ENCODE measurements at regions not wholly inside any gene's neighbourhood (a gene's known extent, or its start where the extent isn't known, plus 50 kb on each side); places are given as distances from the start of the nearest gene placed in this dataset.
"Not testable (repeated sequence)": the region's sequence is repeated elsewhere in the genome, so short reads cannot be mapped to it uniquely, and the experiment has no call there.

GRCh38 chr5:173682313-173682712, 65.9 kb upstream of the BOD1 start:
- Histone ChIP-seq H3K4me2 (ENCODE audit: low read depth, low read length) (no peak overlapping the region), H3F3A (ENCODE audit: insufficient read depth, low read length) (peaks cover 16% of the 10 kb centered on the region; the same call in 1 of the 2 replicates), H3K36me3 (replicated peaks; ENCODE audit: insufficient read depth, low read length) (no peaks in the 10 kb centered on the region), H3K27ac (ENCODE audit: low read length) (no peak overlapping the region), H3K4me1 (ENCODE audit: low read length) (peaks cover 26% of the 10 kb centered on the region), H2AFZ (ENCODE audit: low read length) (no peak overlapping the region), H3K4me3 (ENCODE audit: low read length) (no peak overlapping the region), H3K9me2 (replicated peaks; ENCODE audit: insufficient read depth, low read length) (no peaks in the 10 kb centered on the region), H3K9me3 (replicated peaks; ENCODE audit: insufficient read depth, low read length) (no peaks in the 10 kb centered on the region), H3K79me2 (ENCODE audit: low read length) (no peaks in the 10 kb centered on the region), H3K27me3 (replicated peaks; ENCODE audit: insufficient read depth, low read length) (no peaks in the 10 kb centered on the region), H4K20me1 (ENCODE audit: insufficient read depth, low read length) (no peaks in the 10 kb centered on the region), H3K9ac (ENCODE audit: low read length) (no peak overlapping the region)
- no peak for TF ChIP-seq CTCF (IDR thresholded peaks at IDR 0.05; ENCODE audit: low read length)
- no peak for TF ChIP-seq EZH2 (optimal IDR thresholded peaks at IDR 0.05; ENCODE audit: low read depth, low read length)
- no peak for TF ChIP-seq EZH2phosphoT487 (IDR thresholded peaks at IDR 0.05; ENCODE audit: low read length)
- DNase-seq = no peak

GRCh38 chr5:173684535-173684934, 68.1 kb upstream of the BOD1 start:
- not testable (repeated sequence) for H3K9me2 ChIP-seq (replicated peaks; ENCODE audit: insufficient read depth, low read length); H4K20me1 ChIP-seq (ENCODE audit: insufficient read depth, low read length); H3K27ac ChIP-seq (ENCODE audit: low read length); H3K9me3 ChIP-seq (replicated peaks; ENCODE audit: insufficient read depth, low read length); H3K9ac ChIP-seq (ENCODE audit: low read length); H3K27me3 ChIP-seq (replicated peaks; ENCODE audit: insufficient read depth, low read length); DNase-seq; H3K36me3 ChIP-seq (replicated peaks; ENCODE audit: insufficient read depth, low read length); H2AFZ ChIP-seq (ENCODE audit: low read length); H3K4me2 ChIP-seq (ENCODE audit: low read depth, low read length); H3K4me3 ChIP-seq (ENCODE audit: low read length); H3K79me2 ChIP-seq (ENCODE audit: low read length)
- peaks cover 14% of the 10 kb centered on the region; the same call in 1 of the 2 replicates for H3F3A ChIP-seq (ENCODE audit: insufficient read depth, low read length)
- H3K4me1 ChIP-seq (ENCODE audit: low read length) = peaks cover 19% of the 10 kb centered on the region

GRCh38 chr5:173686950-173687349, 70.5 kb upstream of the BOD1 start:
- Histone ChIP-seq H3K9me3 (replicated peaks; ENCODE audit: insufficient read depth, low read length) (no peaks in the 10 kb centered on the region), H3K27me3 (replicated peaks; ENCODE audit: insufficient read depth, low read length) (no peaks in the 10 kb centered on the region), H3K9ac (ENCODE audit: low read length) (no peak overlapping the region), H3K4me2 (ENCODE audit: low read depth, low read length) (no peak overlapping the region), H3K79me2 (ENCODE audit: low read length) (no peaks in the 10 kb centered on the region), H3K9me2 (replicated peaks; ENCODE audit: insufficient read depth, low read length) (no peaks in the 10 kb centered on the region), H3K4me3 (ENCODE audit: low read length) (no peak overlapping the region), H3K36me3 (replicated peaks; ENCODE audit: insufficient read depth, low read length) (no peaks in the 10 kb centered on the region), H2AFZ (ENCODE audit: low read length) (no peak overlapping the region), H3K4me1 (ENCODE audit: low read length) (peaks cover 8% of the 10 kb centered on the region), H4K20me1 (ENCODE audit: insufficient read depth, low read length) (no peaks in the 10 kb centered on the region), H3F3A (ENCODE audit: insufficient read depth, low read length) (no peaks in the 10 kb centered on the region), H3K27ac (ENCODE audit: low read length) (no peak overlapping the region)
- DNase-seq = no peak
- TF ChIP-seq EZH2phosphoT487 (IDR thresholded peaks at IDR 0.05; ENCODE audit: low read length) (no peak), EZH2 (optimal IDR thresholded peaks at IDR 0.05; ENCODE audit: low read depth, low read length) (no peak), CTCF (IDR thresholded peaks at IDR 0.05; ENCODE audit: low read length) (no peak)

GRCh38 chr5:173688703-173689102, 72.3 kb upstream of the BOD1 start:
- no peaks in the 10 kb centered on the region for H3K9me2 ChIP-seq (replicated peaks; ENCODE audit: insufficient read depth, low read length)
- no peaks in the 10 kb centered on the region for H3K27me3 ChIP-seq (replicated peaks; ENCODE audit: insufficient read depth, low read length)
- H3K9me3 ChIP-seq (replicated peaks; ENCODE audit: insufficient read depth, low read length) = no peaks in the 10 kb centered on the region
- no peaks in the 10 kb centered on the region for H3F3A ChIP-seq (ENCODE audit: insufficient read depth, low read length)
- no peak for TF ChIP-seq EZH2phosphoT487 (IDR thresholded peaks at IDR 0.05; ENCODE audit: low read length)
- no peak for TF ChIP-seq CTCF (IDR thresholded peaks at IDR 0.05; ENCODE audit: low read length)
- no peak for TF ChIP-seq EZH2 (optimal IDR thresholded peaks at IDR 0.05; ENCODE audit: low read depth, low read length)
- H3K79me2 ChIP-seq (ENCODE audit: low read length) = no peaks in the 10 kb centered on the region
- no peaks in the 10 kb centered on the region for H4K20me1 ChIP-seq (ENCODE audit: insufficient read depth, low read length)
- no peak overlapping the region for H3K27ac ChIP-seq (ENCODE audit: low read length)
- DNase-seq = no peak
- no peak overlapping the region for H3K4me2 ChIP-seq (ENCODE audit: low read depth, low read length)
- no peaks in the 10 kb centered on the region for H3K36me3 ChIP-seq (replicated peaks; ENCODE audit: insufficient read depth, low read length)
- peaks cover 8% of the 10 kb centered on the region for H3K4me1 ChIP-seq (ENCODE audit: low read length)
- no peak overlapping the region for H3K4me3 ChIP-seq (ENCODE audit: low read length)
- no peak overlapping the region for H2AFZ ChIP-seq (ENCODE audit: low read length)
- no peak overlapping the region for H3K9ac ChIP-seq (ENCODE audit: low read length)
